IMR-90 (cell line): ENCODE measurements at regions not wholly inside any gene's neighbourhood (a gene's known extent, or its start where the extent isn't known, plus 50 kb on each side); places are given as distances from the start of the nearest gene placed in this dataset.

Source experiments
- ATAC-seq: fragments of 200-7000 bp; cut with Tn5 transposase; 2 replicates; pipeline ENCODE4 v1.9.1; 2020; ENCODE audit warnings: low read depth, mild to moderate bottlenecking, moderate library complexity
- BruUV-seq: library from RNA; stranded (reverse); fragments of 400-500 nt; replicated peaks from 2 replicates; lab custom pipeline; 2021; lab: Mats Ljungman, UMichigan
- CTCF ChIA-PET: fragments of 300-600 bp; formaldehyde crosslinking; extraction: SDS; loops from one replicate; lab custom pipeline; 2021; ENCODE audit warnings: antibody characterized with exemption; lab: Yijun Ruan, JAX
- POLR2A ChIA-PET: fragments of 300-600 bp; sonication (Branson Sonifier 250); formaldehyde crosslinking; loops from one replicate; lab custom pipeline; 2022; ENCODE audit warnings: antibody characterized with exemption; ENCODE audit not compliant: unreplicated experiment; lab: Charles Lee
- DNase-seq: peaks from one replicate; pipeline ENCODE4 v3.0.0; 2013
- H2AFZ ChIP-seq: replicated peaks from 2 replicates; pipeline ENCODE3; 2013; ENCODE audit warnings: low read length, mild to moderate bottlenecking; ENCODE audit not compliant: poor library complexity
- H2AK5ac ChIP-seq: 2 replicates; pipeline ENCODE4 v1.6.1; 2013; ENCODE audit warnings: low read depth, low read length, inconsistent platforms
- H2AK9ac ChIP-seq: replicated peaks from 2 replicates; pipeline ENCODE3; 2013; ENCODE audit warnings: mild to moderate bottlenecking, low read depth, low read length, moderate library complexity; ENCODE audit not compliant: poor library complexity
- H2BK120ac ChIP-seq: 2 replicates; pipeline ENCODE4 v1.6.1; 2013; ENCODE audit warnings: low read depth, low read length, inconsistent platforms
- H2BK15ac ChIP-seq: 3 replicates; pipeline ENCODE4 v1.6.1; 2013; ENCODE audit warnings: low read depth, low read length, inconsistent platforms
- H2BK20ac ChIP-seq: 2 replicates; pipeline ENCODE4 v1.6.1; 2013; ENCODE audit warnings: low read depth, mild to moderate bottlenecking, inconsistent platforms, low read length, moderate library complexity
- H2BK5ac ChIP-seq: 2 replicates; pipeline ENCODE4 v1.6.1; 2013; ENCODE audit warnings: mild to moderate bottlenecking, low read depth, low read length, inconsistent platforms; ENCODE audit not compliant: poor library complexity, severe bottlenecking
- H3K14ac ChIP-seq: replicated peaks from 2 replicates; pipeline ENCODE4 v1.6.1; 2013; ENCODE audit warnings: low read depth, low read length, inconsistent platforms
- H3K18ac ChIP-seq: 2 replicates; pipeline ENCODE4 v1.6.1; 2013; ENCODE audit warnings: low read depth, low read length, control low read depth
- H3K23ac ChIP-seq: 2 replicates; pipeline ENCODE4 v1.6.1; 2013; ENCODE audit warnings: low read depth, low read length, inconsistent platforms
- H3K27ac ChIP-seq: 2 replicates; pipeline ENCODE4 v1.5.1; 2013; ENCODE audit warnings: mild to moderate bottlenecking, control low read depth, low read length; ENCODE audit not compliant: insufficient read depth
- H3K27me3 ChIP-seq: 2 replicates; pipeline ENCODE4 v1.6.1; 2013; ENCODE audit warnings: low read length; ENCODE audit not compliant: control insufficient read depth, insufficient read depth
- H3K36me3 ChIP-seq: 2 replicates; pipeline ENCODE4 v1.6.1; 2013; ENCODE audit warnings: low read length, mixed read lengths; ENCODE audit not compliant: control insufficient read depth, insufficient read depth
- H3K4ac ChIP-seq: 2 replicates; pipeline ENCODE4 v1.6.1; 2013; ENCODE audit warnings: low read depth, low read length, inconsistent platforms
- H3K4me1 ChIP-seq: 2 replicates; pipeline ENCODE4 v1.6.1; 2013; ENCODE audit warnings: low read length, mixed read lengths; ENCODE audit not compliant: control insufficient read depth, insufficient read depth
- H3K4me2 ChIP-seq: 2 replicates; pipeline ENCODE4 v1.6.1; 2013; ENCODE audit warnings: low read depth, mild to moderate bottlenecking, control low read depth, low read length, moderate library complexity
- H3K4me3 ChIP-seq: 2 replicates; pipeline ENCODE4 v1.5.1; 2013; ENCODE audit warnings: low read depth, mild to moderate bottlenecking, control low read depth, low read length, moderate library complexity; ENCODE audit not compliant: insufficient read depth
- H3K56ac ChIP-seq: 2 replicates; pipeline ENCODE4 v1.6.1; 2013; ENCODE audit warnings: low read length, inconsistent platforms; ENCODE audit not compliant: insufficient read depth; ENCODE audit errors: extremely low read depth
- H3K79me1 ChIP-seq, 2 experiments: 2 replicates each; pipeline ENCODE4 v1.6.1; 2013; ENCODE audit warnings: low read length in 2 of 2, inconsistent platforms in 1 of 2, low read depth in 1 of 2
- H3K9ac ChIP-seq: 2 replicates; pipeline ENCODE4 v1.6.1; 2013; ENCODE audit warnings: low read depth, low read length, control low read depth
- H3K9me1 ChIP-seq: 2 replicates; pipeline ENCODE4 v1.6.1; 2013; ENCODE audit warnings: low read length, inconsistent platforms; ENCODE audit not compliant: insufficient read depth
- H3K9me3 ChIP-seq: 2 replicates; pipeline ENCODE4 v1.6.1; 2013; ENCODE audit warnings: low read length; ENCODE audit not compliant: control insufficient read depth, insufficient read depth
- H4K20me1 ChIP-seq: 2 replicates; pipeline ENCODE4 v1.6.1; 2013; ENCODE audit warnings: low read length, inconsistent platforms; ENCODE audit not compliant: insufficient read depth
- H4K5ac ChIP-seq: 2 replicates; pipeline ENCODE4 v1.6.1; 2013; ENCODE audit warnings: mild to moderate bottlenecking, low read depth, low read length, control low read depth
- H4K8ac ChIP-seq, 2 experiments: 2 replicates each; pipeline ENCODE4 v1.6.1; 2013; ENCODE audit warnings: low read depth in 2 of 2, low read length in 2 of 2, control low read depth in 1 of 2, inconsistent platforms in 1 of 2
- H4K91ac ChIP-seq: 2 replicates; pipeline ENCODE4 v1.6.1; 2013; ENCODE audit warnings: low read depth, low read length, inconsistent platforms; ENCODE audit not compliant: insufficient read depth
- BHLHE40 ChIP-seq: fragments of 150-350 bp; IDR thresholded peaks from 2 replicates; pipeline ENCODE4 v1.6.1; 2016; ENCODE audit warnings: mild to moderate bottlenecking, low read depth, low read length
- CEBPB ChIP-seq: IDR thresholded peaks from 2 replicates; pipeline ENCODE4 v1.6.1; 2012; ENCODE audit warnings: low read depth, low read length, improper control_type of control experiment
- CHD1 ChIP-seq: IDR thresholded peaks from 2 replicates; pipeline ENCODE4 v1.6.1; 2012; ENCODE audit warnings: low read depth, low read length, improper control_type of control experiment
- FOS ChIP-seq: fragments of 150-350 bp; IDR thresholded peaks from 2 replicates; pipeline ENCODE4 v1.6.1; 2016; ENCODE audit warnings: low read depth, low read length
- MAFK ChIP-seq: IDR thresholded peaks from 2 replicates; pipeline ENCODE4 v1.6.1; 2012; ENCODE audit warnings: low read depth, low read length, improper control_type of control experiment
- MAZ ChIP-seq: IDR thresholded peaks from 2 replicates; pipeline ENCODE4 v1.6.1; 2012; ENCODE audit warnings: low read depth, mild to moderate bottlenecking, low read length, improper control_type of control experiment, moderate library complexity, borderline replicate concordance
- MXI1 ChIP-seq: IDR thresholded peaks from 2 replicates; pipeline ENCODE4 v1.6.1; 2012; ENCODE audit warnings: low read depth, mild to moderate bottlenecking, low read length, moderate library complexity, borderline replicate concordance
- NFE2L2 ChIP-seq: fragments of 150-350 bp; IDR thresholded peaks from 2 replicates; pipeline ENCODE4 v1.6.1; 2016; ENCODE audit warnings: low read depth, mild to moderate bottlenecking, low read length
- POLR2A ChIP-seq: IDR thresholded peaks from 2 replicates; pipeline ENCODE4 v1.6.1; 2012; ENCODE audit warnings: mild to moderate bottlenecking, low read depth, low read length
- RAD21 ChIP-seq: IDR thresholded peaks from 2 replicates; pipeline ENCODE4 v1.6.1; 2012; ENCODE audit warnings: low read length, improper control_type of control experiment
- RCOR1 ChIP-seq: IDR thresholded peaks from 2 replicates; pipeline ENCODE4 v1.6.1; 2012; ENCODE audit warnings: mild to moderate bottlenecking, low read length, improper control_type of control experiment; ENCODE audit not compliant: insufficient replicate concordance
- RFX5 ChIP-seq: IDR thresholded peaks from 2 replicates; pipeline ENCODE4 v1.8.0; 2012; ENCODE audit warnings: low read depth, mild to moderate bottlenecking, low read length, moderate library complexity
- SMC3 ChIP-seq: fragments of 150-350 bp; IDR thresholded peaks from 2 replicates; pipeline ENCODE4 v1.6.1; 2016; ENCODE audit warnings: low read depth, mild to moderate bottlenecking, antibody characterized with exemption, low read length, moderate library complexity
- USF2 ChIP-seq: fragments of 150-350 bp; IDR thresholded peaks from 2 replicates; pipeline ENCODE4 v1.6.1; 2017; ENCODE audit warnings: mild to moderate bottlenecking, antibody characterized with exemption, low read length, low read depth
- WGBS, 2 experiments: methylation state at CpG; one replicate each; pipeline versions ENCODE4 v1.1.5 to v1.1.7; 2013; ENCODE audit warnings: missing lambda C conversion rate in 2 of 2; ENCODE audit not compliant: insufficient read length in 1 of 2; ENCODE audit errors: extremely low coverage in 2 of 2; 5-methylcytosine and 5-hydroxymethylcytosine counted together
- dilution Hi-C: fragments of 300-500 bp; cut with HindIII; formaldehyde crosslinking; loops from one replicate; pipeline ENCODE4 v1.14.3; 2018; ENCODE audit warnings: low sequenced_read_pairs; ENCODE audit not compliant: unreplicated experiment
- in situ Hi-C: fragments of 300-500 bp; cut with MboI; formaldehyde crosslinking; loops from 3 replicates; pipeline ENCODE4 v1.14.3; 2019; ENCODE audit warnings: low sequenced_read_pairs, inconsistent platforms, mixed read lengths
- intact Hi-C: fragments of 100-400 bp; cut with micrococcal nuclease; formaldehyde crosslinking; loops from 2 replicates; pipeline ENCODE4 v1.10.0; 2022
- TF ChIP-seq, protein P1 (sequence below): fragments of 150-350 bp; IDR thresholded peaks from 2 replicates; pipeline ENCODE4 v1.6.1; 2016; ENCODE audit warnings: low read depth, mild to moderate bottlenecking, low read length, moderate library complexity, borderline replicate concordance
- TF ChIP-seq, protein P2 (sequence below): conservative IDR thresholded peaks from 2 replicates; pipeline ENCODE4 v1.5.1; 2012; ENCODE audit warnings: mild to moderate bottlenecking, low read depth, low read length, improper control_type of control experiment

DNA sequence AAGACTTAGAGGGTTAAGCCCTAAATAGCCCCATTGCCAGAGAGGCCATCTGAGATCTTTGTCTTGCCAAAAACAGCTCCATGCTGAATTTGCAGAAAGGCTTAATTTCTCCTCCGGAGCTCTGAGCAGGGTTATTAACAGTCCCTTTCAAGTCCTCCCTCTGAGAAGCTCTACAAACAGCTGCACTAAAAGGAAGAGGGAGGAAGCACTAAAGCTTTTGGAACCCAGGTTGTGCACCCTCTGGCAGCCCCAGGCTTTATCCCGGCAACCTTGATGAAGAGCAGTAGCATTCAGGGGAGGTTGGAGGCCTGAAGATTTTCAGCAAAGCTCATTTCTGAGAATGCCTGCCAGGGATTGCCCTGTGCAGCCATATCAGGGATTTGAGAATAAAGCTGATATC, 554.7 kb downstream of the RBFOX1 start:
- DNase-seq (no peak), ATAC-seq (no peak)
- Histone ChIP-seq H2BK120ac (no peak overlapping the region), H3K4me2 (no peak overlapping the region), H2BK15ac (no peak overlapping the region), H3K4me3 (no peak overlapping the region), H3K79me1 (no peaks in the 10 kb centered on the region), H3K9ac (no peak overlapping the region), H4K91ac (no peak overlapping the region), H4K20me1 (no peaks in the 10 kb centered on the region), H4K8ac (no peak overlapping the region), H3K36me3 (no peaks in the 10 kb centered on the region), H3K4ac (no peak overlapping the region), H2AK5ac (no peak overlapping the region), H3K4me1 (no peaks in the 10 kb centered on the region), H3K18ac (no peak overlapping the region), H3K9me3 (peaks cover 6% of the 10 kb centered on the region; the same call in 1 of the 2 replicates), H2BK20ac (no peak overlapping the region), H3K14ac (no peak overlapping the region), H3K9me1 (no peaks in the 10 kb centered on the region), H3K27me3 (no peaks in the 10 kb centered on the region), H2AK9ac (no peak overlapping the region), H3K27ac (no peak overlapping the region), H3K23ac (no peak overlapping the region), H3K56ac (no peak overlapping the region), H2AFZ (no peak overlapping the region), H4K5ac (no peak overlapping the region), H2BK5ac (no peak overlapping the region)
- in situ Hi-C loops (no loop called here), dilution Hi-C loops (no loop called here), intact Hi-C loops (no loop called here)
- 80% methylated on average over 1 of the region's 2 CpGs; no CpG with 5 or more reads in 1 of the 2 experiments for WGBS, 2 experiments
- ChIA-PET POLR2A (no interaction called here), CTCF (interaction anchor here (0.6 kb wide), 1 partner anchor 26 kb away, joined by 3 read pairs; no protein-coding TSS in a partner anchor)
- TF ChIP-seq, protein P1, sequence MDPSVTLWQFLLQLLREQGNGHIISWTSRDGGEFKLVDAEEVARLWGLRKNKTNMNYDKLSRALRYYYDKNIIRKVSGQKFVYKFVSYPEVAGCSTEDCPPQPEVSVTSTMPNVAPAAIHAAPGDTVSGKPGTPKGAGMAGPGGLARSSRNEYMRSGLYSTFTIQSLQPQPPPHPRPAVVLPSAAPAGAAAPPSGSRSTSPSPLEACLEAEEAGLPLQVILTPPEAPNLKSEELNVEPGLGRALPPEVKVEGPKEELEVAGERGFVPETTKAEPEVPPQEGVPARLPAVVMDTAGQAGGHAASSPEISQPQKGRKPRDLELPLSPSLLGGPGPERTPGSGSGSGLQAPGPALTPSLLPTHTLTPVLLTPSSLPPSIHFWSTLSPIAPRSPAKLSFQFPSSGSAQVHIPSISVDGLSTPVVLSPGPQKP = no peak
- TF ChIP-seq BHLHE40 (no peak), RCOR1 (no peak), FOS (no peak), MAFK (no peak), SMC3 (no peak), MXI1 (no peak), NFE2L2 (no peak), USF2 (no peak), CEBPB (no peak), POLR2A (no peak), MAZ (no peak), RAD21 (no peak), RFX5 (no peak), CHD1 (no peak)
- TF ChIP-seq, protein P2, sequence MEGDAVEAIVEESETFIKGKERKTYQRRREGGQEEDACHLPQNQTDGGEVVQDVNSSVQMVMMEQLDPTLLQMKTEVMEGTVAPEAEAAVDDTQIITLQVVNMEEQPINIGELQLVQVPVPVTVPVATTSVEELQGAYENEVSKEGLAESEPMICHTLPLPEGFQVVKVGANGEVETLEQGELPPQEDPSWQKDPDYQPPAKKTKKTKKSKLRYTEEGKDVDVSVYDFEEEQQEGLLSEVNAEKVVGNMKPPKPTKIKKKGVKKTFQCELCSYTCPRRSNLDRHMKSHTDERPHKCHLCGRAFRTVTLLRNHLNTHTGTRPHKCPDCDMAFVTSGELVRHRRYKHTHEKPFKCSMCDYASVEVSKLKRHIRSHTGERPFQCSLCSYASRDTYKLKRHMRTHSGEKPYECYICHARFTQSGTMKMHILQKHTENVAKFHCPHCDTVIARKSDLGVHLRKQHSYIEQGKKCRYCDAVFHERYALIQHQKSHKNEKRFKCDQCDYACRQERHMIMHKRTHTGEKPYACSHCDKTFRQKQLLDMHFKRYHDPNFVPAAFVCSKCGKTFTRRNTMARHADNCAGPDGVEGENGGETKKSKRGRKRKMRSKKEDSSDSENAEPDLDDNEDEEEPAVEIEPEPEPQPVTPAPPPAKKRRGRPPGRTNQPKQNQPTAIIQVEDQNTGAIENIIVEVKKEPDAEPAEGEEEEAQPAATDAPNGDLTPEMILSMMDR = no peak
- BruUV-seq = no TSS peak
